ENCODE measurements at regions not wholly inside any gene's neighbourhood (a gene's known extent, or its start where the extent isn't known, plus 50 kb on each side); places are given as distances from the start of the nearest gene placed in this dataset.

DNA sequence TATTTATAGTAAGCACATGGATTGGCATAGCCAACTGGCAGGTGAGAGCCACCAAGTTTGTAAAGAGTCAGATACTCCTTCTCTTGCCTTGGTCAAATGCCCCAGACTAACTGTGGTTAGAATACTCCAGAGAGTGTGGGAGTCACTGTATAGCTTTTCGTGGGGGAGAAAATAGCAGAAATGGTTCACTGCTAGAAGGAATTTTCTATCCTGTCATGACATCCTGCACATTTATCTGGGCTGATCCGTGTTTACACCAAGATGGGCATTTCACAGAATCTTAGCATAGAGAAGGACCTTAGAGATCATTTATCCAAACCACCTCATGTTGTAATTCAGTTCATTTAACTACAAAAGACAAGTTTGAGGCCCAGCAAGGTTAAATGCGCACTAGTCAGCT, 460.8 kb downstream of the ENC1 start:
- DNase-seq (no peak), ATAC-seq (no peak)
- TF ChIP-seq, protein P1, sequence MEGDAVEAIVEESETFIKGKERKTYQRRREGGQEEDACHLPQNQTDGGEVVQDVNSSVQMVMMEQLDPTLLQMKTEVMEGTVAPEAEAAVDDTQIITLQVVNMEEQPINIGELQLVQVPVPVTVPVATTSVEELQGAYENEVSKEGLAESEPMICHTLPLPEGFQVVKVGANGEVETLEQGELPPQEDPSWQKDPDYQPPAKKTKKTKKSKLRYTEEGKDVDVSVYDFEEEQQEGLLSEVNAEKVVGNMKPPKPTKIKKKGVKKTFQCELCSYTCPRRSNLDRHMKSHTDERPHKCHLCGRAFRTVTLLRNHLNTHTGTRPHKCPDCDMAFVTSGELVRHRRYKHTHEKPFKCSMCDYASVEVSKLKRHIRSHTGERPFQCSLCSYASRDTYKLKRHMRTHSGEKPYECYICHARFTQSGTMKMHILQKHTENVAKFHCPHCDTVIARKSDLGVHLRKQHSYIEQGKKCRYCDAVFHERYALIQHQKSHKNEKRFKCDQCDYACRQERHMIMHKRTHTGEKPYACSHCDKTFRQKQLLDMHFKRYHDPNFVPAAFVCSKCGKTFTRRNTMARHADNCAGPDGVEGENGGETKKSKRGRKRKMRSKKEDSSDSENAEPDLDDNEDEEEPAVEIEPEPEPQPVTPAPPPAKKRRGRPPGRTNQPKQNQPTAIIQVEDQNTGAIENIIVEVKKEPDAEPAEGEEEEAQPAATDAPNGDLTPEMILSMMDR (IDR thresholded peaks at IDR 0.05) = no peak
- Histone ChIP-seq H3K9me3 (no peaks in the 10 kb centered on the region), H3K4me1 (ENCODE audit: low read depth) (no peaks in the 10 kb centered on the region), H3K36me3 (ENCODE audit: low read depth) (no peaks in the 10 kb centered on the region), H3K4me3 (no peak overlapping the region)
- intact Hi-C loops (cut with DNase I, micrococcal nuclease) = no loop called here

DNA sequence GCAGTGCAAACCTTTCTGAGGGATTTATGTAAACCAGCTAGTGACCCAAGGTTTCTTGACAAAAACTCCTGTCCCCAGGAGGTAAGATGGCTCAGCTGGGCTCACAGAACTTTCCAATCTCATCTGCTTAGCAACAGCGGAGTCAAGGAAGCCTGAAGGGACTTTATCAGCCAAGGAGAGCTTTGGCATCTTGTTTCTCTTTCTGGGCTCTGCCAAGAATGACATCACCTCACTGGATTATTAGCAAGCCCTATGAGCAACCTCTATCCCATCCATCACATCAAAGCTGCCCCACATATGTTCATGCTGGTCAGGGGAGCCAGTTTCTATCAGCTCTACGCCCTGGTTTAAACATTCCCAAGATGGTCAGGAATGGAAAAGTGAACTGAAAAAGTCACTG, 461.3 kb downstream of the ENC1 start:
- DNase-seq = no peak
- intact Hi-C loops (cut with DNase I, micrococcal nuclease) = no loop called here
- TF ChIP-seq, protein P1 (IDR thresholded peaks at IDR 0.05) = no peak
- Histone ChIP-seq H3K9me3 (no peaks in the 10 kb centered on the region), H3K36me3 (ENCODE audit: low read depth) (no peaks in the 10 kb centered on the region), H3K4me3 (no peak overlapping the region), H3K4me1 (ENCODE audit: low read depth) (no peaks in the 10 kb centered on the region)
- no peak for ATAC-seq

DNA sequence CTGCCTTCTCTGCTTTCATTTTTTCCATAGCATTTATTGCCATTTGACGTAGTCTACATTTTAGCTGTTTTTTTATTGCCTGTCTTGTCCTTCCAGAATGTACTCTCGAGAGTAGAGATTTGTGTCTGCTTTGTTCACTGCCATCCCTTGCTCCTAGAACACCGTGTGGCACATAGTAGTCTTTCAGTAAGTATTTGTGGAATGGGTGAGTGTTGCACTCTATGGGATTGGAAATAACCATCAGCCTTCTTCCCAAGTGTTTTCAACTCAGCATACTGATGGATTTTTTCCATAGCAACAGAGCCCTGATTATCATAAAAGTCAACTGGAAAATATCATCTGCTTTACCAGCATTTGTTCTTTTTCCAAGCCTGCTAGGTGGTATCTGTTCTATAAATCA, 462.6 kb downstream of the ENC1 start:
- TF ChIP-seq, protein P1 (IDR thresholded peaks at IDR 0.05) = no peak

DNA sequence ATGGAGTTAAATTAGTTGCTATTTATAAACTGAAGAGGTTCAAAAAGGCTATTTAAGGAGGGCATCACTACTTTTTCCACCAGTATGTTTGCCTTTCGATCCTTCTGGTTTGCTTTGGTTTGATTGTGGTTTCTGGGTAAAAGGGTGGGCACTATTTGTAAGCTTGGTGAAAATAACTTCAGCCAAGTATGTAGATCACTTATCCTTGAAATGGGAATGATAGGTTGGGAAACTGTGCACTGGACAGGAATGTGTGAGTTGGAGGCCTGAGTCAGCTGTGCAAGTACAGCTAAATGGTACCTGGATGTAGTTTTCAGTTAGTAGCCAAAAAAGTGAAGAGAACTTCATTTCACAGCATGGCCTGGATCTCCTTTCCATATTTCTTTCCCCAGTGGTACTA, 466.2 kb downstream of the ENC1 start:
- intact Hi-C loops (cut with DNase I, micrococcal nuclease) = no loop called here
- Histone ChIP-seq H3K4me3 (no peak overlapping the region), H3K4me1 (ENCODE audit: low read depth) (no peaks in the 10 kb centered on the region), H3K9me3 (no peaks in the 10 kb centered on the region), H3K36me3 (ENCODE audit: low read depth) (no peaks in the 10 kb centered on the region)
- DNase-seq = no peak
- TF ChIP-seq, protein P1 (IDR thresholded peaks at IDR 0.05) = no peak
- no peak for ATAC-seq

More for the DNA sequence above, 462.6 kb downstream of the ENC1 start:
- no peak for DNase-seq
- no peaks in the 10 kb centered on the region for H3K9me3 ChIP-seq
- intact Hi-C loops (cut with DNase I, micrococcal nuclease) = no loop called here
- no peaks in the 10 kb centered on the region for H3K4me1 ChIP-seq (ENCODE audit: low read depth)
- ATAC-seq = no peak
- no peaks in the 10 kb centered on the region for H3K36me3 ChIP-seq (ENCODE audit: low read depth)
- H3K4me3 ChIP-seq = no peak overlapping the region

DNA sequence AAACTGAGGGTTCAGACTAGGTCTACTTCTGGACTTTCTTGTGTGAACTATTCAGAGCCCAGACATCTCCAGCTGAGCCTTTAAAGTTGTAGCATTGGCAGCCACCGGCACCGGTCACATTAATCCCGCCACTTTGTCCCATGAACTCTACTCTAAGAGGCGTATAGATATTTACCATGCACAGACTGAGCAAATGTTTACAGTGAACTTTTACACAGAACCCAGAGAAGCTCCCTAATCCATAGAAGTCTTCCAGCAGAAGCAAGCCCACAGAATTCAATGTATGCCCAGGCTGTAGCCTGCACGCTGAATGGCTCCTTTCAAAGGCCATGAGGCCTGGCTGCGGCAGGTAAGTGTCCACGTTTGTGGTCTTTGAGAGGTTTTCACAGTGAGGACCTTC, 466.9 kb downstream of the ENC1 start:
- H3K36me3 ChIP-seq (ENCODE audit: low read depth) = no peaks in the 10 kb centered on the region
- DNase-seq (no peak), ATAC-seq (no peak)
- H3K4me3 ChIP-seq = no peak overlapping the region
- intact Hi-C loops (cut with DNase I, micrococcal nuclease) = no loop called here
- no peaks in the 10 kb centered on the region for H3K9me3 ChIP-seq
- TF ChIP-seq, protein P1 (IDR thresholded peaks at IDR 0.05) = no peak
- H3K4me1 ChIP-seq (ENCODE audit: low read depth) = no peaks in the 10 kb centered on the region

DNA sequence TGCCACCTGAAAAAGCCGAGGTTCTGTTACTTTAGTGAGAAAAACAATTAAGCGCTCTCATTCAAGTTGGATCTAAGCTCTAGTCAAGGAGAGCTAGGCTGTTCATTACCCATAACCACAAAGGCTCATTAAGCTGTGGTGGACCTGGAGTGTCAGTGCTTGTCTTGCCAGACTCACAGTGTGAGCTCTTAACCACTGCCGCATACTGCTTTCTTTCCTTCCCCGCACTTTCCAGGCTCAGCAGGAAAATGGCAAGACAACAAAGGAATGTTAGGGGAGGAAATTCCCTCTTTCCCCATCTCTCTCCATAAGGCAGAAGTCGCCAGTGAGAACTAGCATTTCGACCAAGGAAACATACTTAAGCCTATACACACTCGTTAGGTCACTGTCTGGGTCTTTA, 467.3 kb downstream of the ENC1 start:
- no peak for DNase-seq
- ATAC-seq = no peak
- Histone ChIP-seq H3K4me1 (ENCODE audit: low read depth) (no peaks in the 10 kb centered on the region), H3K9me3 (no peaks in the 10 kb centered on the region), H3K36me3 (ENCODE audit: low read depth) (no peaks in the 10 kb centered on the region), H3K4me3 (no peak overlapping the region)
- intact Hi-C loops (cut with DNase I, micrococcal nuclease) = no loop called here
- TF ChIP-seq, protein P1 (IDR thresholded peaks at IDR 0.05) = no peak
